AG04449 (cell line): ENCODE measurements at regions not wholly inside any gene's neighbourhood (a gene's known extent, or its start where the extent isn't known, plus 50 kb on each side); places are given as distances from the start of the nearest gene placed in this dataset.

Source experiments
- CTCF ChIA-PET: fragments of 350-600 bp; formaldehyde crosslinking; extraction: SDS; loops from one replicate; lab custom pipeline; 2021; ENCODE audit warnings: antibody characterized with exemption; lab: Yijun Ruan, JAX
- POLR2A ChIA-PET: fragments of 400-600, 350-600 bp; formaldehyde crosslinking; extraction: SDS; loops from one replicate; lab custom pipeline; 2020; ENCODE audit warnings: antibody characterized with exemption, inconsistent platforms; lab: Yijun Ruan, JAX
- DNase-seq: peaks from one replicate; pipeline ENCODE4 v3.0.0-alpha.2; 2010; ENCODE audit warnings: low read depth, low spot score
- H3K4me3 ChIP-seq: 2 replicates; pipeline ENCODE4 v1.5.1; 2011; ENCODE audit warnings: low read depth, mild to moderate bottlenecking, control low read depth, low read length
- TF ChIP-seq, protein P1 (sequence below): IDR thresholded peaks from one replicate; pipeline ENCODE4 v1.5.1; 2011; ENCODE audit warnings: mild to moderate bottlenecking, moderate library complexity, low read length, control low read depth, inconsistent platforms; ENCODE audit not compliant: insufficient read depth; ENCODE audit errors: missing control alignments

DNA sequence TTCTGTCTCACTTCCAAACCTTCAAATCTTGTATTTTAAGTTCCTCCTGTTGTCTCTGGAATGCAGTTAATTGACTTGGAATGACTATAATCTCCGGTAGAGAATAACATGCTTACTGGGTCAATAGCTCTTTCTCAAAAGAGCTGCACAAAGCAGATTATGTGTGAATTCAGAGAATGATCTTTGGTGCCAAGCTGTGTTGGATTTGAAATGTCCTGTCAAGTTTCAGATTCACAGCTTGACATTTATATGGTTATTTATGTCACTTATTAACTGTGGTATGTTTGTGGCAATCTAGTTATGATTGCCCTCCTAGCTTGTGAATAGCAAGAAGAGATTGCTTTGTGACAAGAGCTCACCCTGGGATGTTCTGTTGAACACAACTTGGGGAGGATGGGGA is 128.3 kb upstream of the KCNE2 start:
- TF ChIP-seq, protein P1, sequence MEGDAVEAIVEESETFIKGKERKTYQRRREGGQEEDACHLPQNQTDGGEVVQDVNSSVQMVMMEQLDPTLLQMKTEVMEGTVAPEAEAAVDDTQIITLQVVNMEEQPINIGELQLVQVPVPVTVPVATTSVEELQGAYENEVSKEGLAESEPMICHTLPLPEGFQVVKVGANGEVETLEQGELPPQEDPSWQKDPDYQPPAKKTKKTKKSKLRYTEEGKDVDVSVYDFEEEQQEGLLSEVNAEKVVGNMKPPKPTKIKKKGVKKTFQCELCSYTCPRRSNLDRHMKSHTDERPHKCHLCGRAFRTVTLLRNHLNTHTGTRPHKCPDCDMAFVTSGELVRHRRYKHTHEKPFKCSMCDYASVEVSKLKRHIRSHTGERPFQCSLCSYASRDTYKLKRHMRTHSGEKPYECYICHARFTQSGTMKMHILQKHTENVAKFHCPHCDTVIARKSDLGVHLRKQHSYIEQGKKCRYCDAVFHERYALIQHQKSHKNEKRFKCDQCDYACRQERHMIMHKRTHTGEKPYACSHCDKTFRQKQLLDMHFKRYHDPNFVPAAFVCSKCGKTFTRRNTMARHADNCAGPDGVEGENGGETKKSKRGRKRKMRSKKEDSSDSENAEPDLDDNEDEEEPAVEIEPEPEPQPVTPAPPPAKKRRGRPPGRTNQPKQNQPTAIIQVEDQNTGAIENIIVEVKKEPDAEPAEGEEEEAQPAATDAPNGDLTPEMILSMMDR: no peak
- ChIA-PET POLR2A (no interaction called here), CTCF (interaction anchor here (1.0 to 1.6 kb wide), 4 partner anchors 10 to 311 kb away, joined by 3 to 6 read pairs (median 4); no protein-coding TSS in a partner anchor)
- H3K4me3 ChIP-seq: no peak overlapping the region
- no peak for DNase-seq

DNA sequence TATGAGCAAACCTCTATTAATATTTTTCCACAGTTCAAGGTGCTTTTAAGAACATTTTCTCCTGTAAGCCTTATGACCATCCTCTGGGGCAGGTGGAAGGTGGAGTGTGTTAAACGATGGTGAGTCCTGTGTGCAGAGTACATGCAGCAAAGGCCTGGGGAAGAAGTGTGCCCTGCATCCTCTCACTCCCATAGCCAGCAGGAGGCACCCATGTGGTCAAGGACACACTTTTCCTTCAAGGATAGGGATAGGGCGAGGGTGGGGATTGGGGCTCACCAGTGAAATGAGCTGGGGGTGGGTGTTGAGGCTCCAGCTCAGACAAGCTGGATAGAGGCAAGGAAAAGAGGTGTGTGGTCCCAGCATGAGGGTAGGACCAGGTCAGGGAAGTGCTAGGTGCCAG is 120.8 kb upstream of the KCNE2 start:
- CTCF ChIA-PET: interaction anchor here (0.8 to 4.3 kb wide), 4 partner anchors 9 to 322 kb away, joined by 3 to 32 read pairs (median 4); no protein-coding TSS in a partner anchor

DNA sequence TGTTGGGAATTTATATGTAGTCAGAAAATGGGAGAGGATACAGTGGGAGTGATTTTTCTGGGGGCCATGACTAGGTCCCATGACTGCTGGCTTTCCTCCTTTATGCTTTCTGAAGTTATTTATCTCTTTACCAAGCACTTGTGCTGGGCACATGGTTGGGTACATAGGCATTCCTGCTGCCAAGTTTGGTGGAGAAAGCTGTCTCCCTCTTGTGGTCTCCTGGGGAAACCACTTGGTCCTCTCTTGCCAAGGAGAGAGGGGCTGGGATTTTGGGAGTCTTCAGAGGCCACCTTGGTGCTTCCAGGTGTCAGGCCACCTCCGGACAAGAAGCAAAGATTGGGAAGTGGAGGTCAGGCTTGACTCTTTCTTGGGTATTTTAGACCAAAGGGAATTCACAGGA is 120.2 kb upstream of the KCNE2 start:
- TF ChIP-seq, protein P1: peak; percentile 46
- DNase-seq: no peak
- no peak overlapping the region for H3K4me3 ChIP-seq
- CTCF ChIA-PET: interaction anchor here (1.0 to 4.3 kb wide), 2 partner anchors 12 to 320 kb away, joined by 4 to 32 read pairs; no protein-coding TSS in a partner anchor
- POLR2A ChIA-PET: no interaction called here

More for the DNA sequence above, 120.8 kb upstream of the KCNE2 start:
- POLR2A ChIA-PET: no interaction called here
- DNase-seq: no peak
- TF ChIP-seq, protein P1: no peak
- no peak overlapping the region for H3K4me3 ChIP-seq

DNA sequence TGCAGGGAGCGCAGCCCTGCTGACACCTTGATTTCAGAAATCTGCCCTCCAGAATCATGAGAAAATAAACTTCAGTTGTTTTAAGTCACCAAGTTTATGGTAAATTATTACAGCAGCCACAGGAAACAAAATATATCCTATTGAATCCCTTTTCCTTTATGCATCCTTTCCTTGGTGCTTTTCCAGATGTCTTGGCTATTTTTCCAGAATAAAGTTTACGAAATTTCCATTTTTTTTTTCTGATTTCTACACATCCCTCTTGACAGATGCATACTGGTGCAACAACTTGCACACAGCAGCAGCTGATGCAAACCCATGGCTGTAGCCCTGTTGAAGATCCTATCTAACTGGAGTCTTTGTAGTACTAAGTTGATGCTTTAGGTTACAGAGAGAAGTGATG is 111.1 kb upstream of the KCNE2 start:
- CTCF ChIA-PET: interaction anchor here (1.5 kb wide), 1 partner anchor 51 kb away, joined by 4 read pairs; no protein-coding TSS in a partner anchor
- TF ChIP-seq, protein P1: no peak

DNA sequence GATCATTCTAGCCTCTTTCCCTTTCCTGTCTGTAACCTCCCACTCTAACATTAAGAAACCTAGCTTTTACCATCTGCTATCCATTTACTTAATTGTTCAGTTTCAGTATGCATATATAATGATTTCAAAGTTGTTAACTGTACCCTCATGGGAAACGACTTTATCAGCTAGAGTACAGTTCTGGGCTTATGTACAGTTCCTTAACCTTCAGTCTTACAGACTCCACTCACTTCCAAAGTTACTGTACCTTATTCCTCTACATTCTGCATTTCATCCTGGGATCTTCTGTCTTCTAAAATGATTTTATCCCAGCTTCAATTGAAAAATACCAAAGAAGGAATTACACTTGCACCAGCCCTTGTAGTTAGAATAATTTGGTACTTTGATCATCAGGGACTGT is 108.7 kb upstream of the KCNE2 start:
- TF ChIP-seq, protein P1: no peak
- CTCF ChIA-PET: interaction anchor here (1.8 kb wide), 1 partner anchor 12 kb away, joined by 4 read pairs; no protein-coding TSS in a partner anchor
- no peak overlapping the region for H3K4me3 ChIP-seq
- no peak for DNase-seq
- POLR2A ChIA-PET: no interaction called here

More for the DNA sequence above, 111.1 kb upstream of the KCNE2 start:
- H3K4me3 ChIP-seq: no peak overlapping the region
- no peak for DNase-seq
- POLR2A ChIA-PET: interaction anchor here (0.5 kb wide), 1 partner anchor 81 kb away, joined by 5 read pairs; no protein-coding TSS in a partner anchor

DNA sequence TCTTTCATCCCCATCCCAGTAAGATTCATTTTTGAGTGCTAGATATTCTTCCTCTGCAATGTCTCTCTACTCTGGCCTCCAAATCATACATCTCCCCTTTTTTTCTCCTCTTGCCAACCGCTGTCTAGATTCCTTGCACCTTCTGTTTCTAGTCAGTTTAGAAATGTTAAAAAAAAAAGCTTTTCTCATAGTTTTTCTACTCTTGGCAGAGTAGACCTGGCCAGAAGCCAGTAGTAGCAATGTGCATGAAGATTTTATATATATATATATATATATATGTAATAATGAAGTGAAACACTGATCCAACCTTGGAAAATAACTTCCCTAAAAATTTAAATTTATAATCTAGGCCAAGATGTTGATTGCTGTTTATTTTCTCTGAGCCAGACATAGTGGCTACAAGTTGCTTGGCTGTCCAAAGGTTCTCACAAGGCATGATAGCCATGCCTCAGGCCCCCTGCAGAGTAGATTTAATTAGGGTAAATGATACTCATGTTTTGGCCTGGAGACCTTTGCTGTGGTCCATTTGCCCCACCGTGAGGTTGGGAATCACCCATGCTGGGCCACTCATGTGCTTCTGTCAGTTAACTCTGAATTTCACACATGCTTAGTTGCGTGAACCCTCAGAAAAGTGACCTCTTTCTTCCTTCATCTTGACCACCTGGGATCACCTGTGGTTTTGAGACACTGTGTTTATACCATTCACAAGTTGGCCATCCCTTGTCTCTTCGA is 103.4 kb upstream of the KCNE2 start:
- CTCF ChIA-PET: interaction anchor here (0.8 kb wide), 1 partner anchor 58 kb away, joined by 3 read pairs; no protein-coding TSS in a partner anchor
- H3K4me3 ChIP-seq: no peak overlapping the region
- POLR2A ChIA-PET: no interaction called here
- TF ChIP-seq, protein P1: no peak
- no peak for DNase-seq
